Nephron progenitor cell (in vitro differentiated cells): ENCODE measurements at regions not wholly inside any gene's neighbourhood (a gene's known extent, or its start where the extent isn't known, plus 50 kb on each side); places are given as distances from the start of the nearest gene placed in this dataset.
A peak's percentile ranks its signal among the peaks of the same experiment; 100 is the strongest.

Experiments used
- DNase-seq: peaks from one replicate; pipeline ENCODE4 v3.0.0; 2021
- H3K27ac Mint-ChIP-seq: 2 replicates; pipeline ENCODE4 v1.8.0; 2021; ENCODE audit warnings: mild to moderate bottlenecking, moderate library complexity, mixed read lengths
- H3K27me3 Mint-ChIP-seq: 2 replicates; pipeline ENCODE4 v1.8.0; 2021; ENCODE audit warnings: mild to moderate bottlenecking, low read depth, mixed read lengths; ENCODE audit not compliant: poor library complexity
- H3K36me3 Mint-ChIP-seq: 2 replicates; pipeline ENCODE4 v1.8.0; 2021; ENCODE audit warnings: low read depth, mixed read lengths
- H3K4me1 Mint-ChIP-seq: 2 replicates; pipeline ENCODE4 v1.8.0; 2021; ENCODE audit warnings: mixed read lengths
- H3K4me3 Mint-ChIP-seq: 2 replicates; pipeline ENCODE4 v1.8.0; 2021; ENCODE audit warnings: mild to moderate bottlenecking, moderate library complexity, mixed read lengths
- H3K9me3 Mint-ChIP-seq: 2 replicates; pipeline ENCODE4 v1.8.0; 2021; ENCODE audit warnings: mild to moderate bottlenecking, moderate library complexity, mixed read lengths
- TF ChIP-seq, protein P1 (sequence below): fragments of 200-600 bp; sonication (generic); IDR thresholded peaks from 2 replicates; pipeline ENCODE4 v1.5.0; 2021; ENCODE audit warnings: antibody characterized with exemption

- peaks cover 2% of the 10 kb centered on the region for H3K27me3 Mint-ChIP-seq
- DNase-seq = no peak
- peaks cover 10% of the 10 kb centered on the region for H3K4me1 Mint-ChIP-seq
- peak overlapping the region; percentile 4 for H3K27ac Mint-ChIP-seq
- H3K4me3 Mint-ChIP-seq = no peak overlapping the region
- TF ChIP-seq, protein P1, sequence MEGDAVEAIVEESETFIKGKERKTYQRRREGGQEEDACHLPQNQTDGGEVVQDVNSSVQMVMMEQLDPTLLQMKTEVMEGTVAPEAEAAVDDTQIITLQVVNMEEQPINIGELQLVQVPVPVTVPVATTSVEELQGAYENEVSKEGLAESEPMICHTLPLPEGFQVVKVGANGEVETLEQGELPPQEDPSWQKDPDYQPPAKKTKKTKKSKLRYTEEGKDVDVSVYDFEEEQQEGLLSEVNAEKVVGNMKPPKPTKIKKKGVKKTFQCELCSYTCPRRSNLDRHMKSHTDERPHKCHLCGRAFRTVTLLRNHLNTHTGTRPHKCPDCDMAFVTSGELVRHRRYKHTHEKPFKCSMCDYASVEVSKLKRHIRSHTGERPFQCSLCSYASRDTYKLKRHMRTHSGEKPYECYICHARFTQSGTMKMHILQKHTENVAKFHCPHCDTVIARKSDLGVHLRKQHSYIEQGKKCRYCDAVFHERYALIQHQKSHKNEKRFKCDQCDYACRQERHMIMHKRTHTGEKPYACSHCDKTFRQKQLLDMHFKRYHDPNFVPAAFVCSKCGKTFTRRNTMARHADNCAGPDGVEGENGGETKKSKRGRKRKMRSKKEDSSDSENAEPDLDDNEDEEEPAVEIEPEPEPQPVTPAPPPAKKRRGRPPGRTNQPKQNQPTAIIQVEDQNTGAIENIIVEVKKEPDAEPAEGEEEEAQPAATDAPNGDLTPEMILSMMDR = no peak
- H3K36me3 Mint-ChIP-seq = no peaks in the 10 kb centered on the region
- no peaks in the 10 kb centered on the region for H3K9me3 Mint-ChIP-seq
These were observed 64.6 kb upstream of the FOXN2 start for GRCh38 chr2:48249631-48250473.

DNA sequence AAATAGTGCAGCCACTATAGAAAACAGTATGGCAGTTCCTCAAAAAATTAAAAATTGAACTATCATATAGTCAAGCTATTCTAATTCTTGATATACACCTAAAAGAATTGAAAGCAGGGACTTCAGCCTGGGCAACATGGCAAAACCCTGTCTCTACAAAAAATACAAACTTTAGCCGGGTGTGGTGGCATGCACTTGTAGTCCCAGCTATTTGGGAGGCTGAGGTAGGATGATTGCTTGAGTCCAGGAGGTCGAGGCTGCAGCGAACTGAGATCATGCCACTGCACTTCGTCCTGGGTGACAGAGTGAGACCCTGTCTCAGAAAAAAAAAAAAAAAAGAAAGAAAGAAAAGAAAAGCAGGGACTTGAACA is 64.0 kb upstream of the FOXN2 start:
- Mint-ChIP-seq H3K9me3 (no peaks in the 10 kb centered on the region), H3K36me3 (no peaks in the 10 kb centered on the region), H3K27ac (no peak overlapping the region), H3K4me1 (peaks cover 10% of the 10 kb centered on the region), H3K27me3 (no peaks in the 10 kb centered on the region), H3K4me3 (no peak overlapping the region)
- TF ChIP-seq, protein P1 = no peak
- DNase-seq = no peak

GRCh38 chr2:48250943-48251342 is 63.5 kb upstream of the FOXN2 start:
- DNase-seq = no peak
- Mint-ChIP-seq H3K9me3 (no peaks in the 10 kb centered on the region), H3K27ac (no peak overlapping the region), H3K27me3 (no peaks in the 10 kb centered on the region), H3K4me1 (peaks cover 10% of the 10 kb centered on the region), H3K36me3 (no peaks in the 10 kb centered on the region), H3K4me3 (no peak overlapping the region)
- TF ChIP-seq, protein P1 = no peak

DNA sequence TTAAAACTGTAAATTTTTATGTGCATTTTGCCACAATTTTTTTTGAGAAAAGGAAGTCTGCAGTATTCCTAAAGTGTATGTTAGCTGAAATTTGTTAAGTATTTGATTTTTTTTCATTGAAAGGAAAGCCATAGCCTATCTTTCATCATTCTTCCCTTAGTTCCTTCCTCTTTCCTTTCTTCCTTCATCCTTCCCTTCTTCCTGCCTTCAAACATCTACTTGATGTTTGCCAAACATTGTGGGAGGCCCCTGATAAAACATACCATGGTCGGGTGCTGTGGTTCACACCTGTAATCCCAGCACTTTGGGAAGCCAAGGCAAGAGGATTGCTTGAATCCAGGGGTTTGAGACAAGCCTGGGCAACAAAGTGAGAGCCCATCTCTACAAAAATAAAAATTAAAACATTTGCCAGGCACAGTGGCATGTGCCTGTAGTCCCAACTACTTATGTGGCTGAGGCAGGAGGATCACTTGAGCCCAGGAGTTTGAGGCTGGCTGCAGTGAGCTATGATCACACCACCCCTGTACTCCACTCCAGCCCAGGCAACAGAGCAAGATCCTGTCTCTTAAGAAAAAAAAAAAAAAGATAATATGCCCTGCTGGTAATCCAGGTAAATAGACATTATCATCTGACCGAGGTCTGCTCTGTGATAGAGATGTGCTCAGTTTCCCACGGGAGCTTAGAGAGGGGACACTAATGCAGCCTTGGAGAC is 62.9 kb upstream of the FOXN2 start:
- peaks cover 10% of the 10 kb centered on the region for H3K4me1 Mint-ChIP-seq
- no peaks in the 10 kb centered on the region for H3K9me3 Mint-ChIP-seq
- no peak for DNase-seq
- TF ChIP-seq, protein P1 = no peak
- no peak overlapping the region for H3K4me3 Mint-ChIP-seq
- no peaks in the 10 kb centered on the region for H3K27me3 Mint-ChIP-seq
- H3K27ac Mint-ChIP-seq = no peak overlapping the region
- H3K36me3 Mint-ChIP-seq = no peaks in the 10 kb centered on the region

GRCh38 chr2:48253301-48253700 is 61.2 kb upstream of the FOXN2 start:
- peaks cover 10% of the 10 kb centered on the region for H3K4me1 Mint-ChIP-seq
- H3K4me3 Mint-ChIP-seq = no peak overlapping the region
- H3K27ac Mint-ChIP-seq = no peak overlapping the region
- TF ChIP-seq, protein P1 = no peak
- H3K27me3 Mint-ChIP-seq = no peaks in the 10 kb centered on the region
- H3K36me3 Mint-ChIP-seq = no peaks in the 10 kb centered on the region
- DNase-seq = no peak
- no peaks in the 10 kb centered on the region for H3K9me3 Mint-ChIP-seq
